NCI-H2196 (cell line): ENCODE measurements at regions not wholly inside any gene's neighbourhood (a gene's known extent, or its start where the extent isn't known, plus 50 kb on each side); places are given as distances from the start of the nearest gene placed in this dataset.

Source experiments
- DNase-seq: peaks from one replicate; lab custom pipeline; 2025; ENCODE audit not compliant: unreplicated experiment; lab: John Stamatoyannopoulos, UW

DNA sequence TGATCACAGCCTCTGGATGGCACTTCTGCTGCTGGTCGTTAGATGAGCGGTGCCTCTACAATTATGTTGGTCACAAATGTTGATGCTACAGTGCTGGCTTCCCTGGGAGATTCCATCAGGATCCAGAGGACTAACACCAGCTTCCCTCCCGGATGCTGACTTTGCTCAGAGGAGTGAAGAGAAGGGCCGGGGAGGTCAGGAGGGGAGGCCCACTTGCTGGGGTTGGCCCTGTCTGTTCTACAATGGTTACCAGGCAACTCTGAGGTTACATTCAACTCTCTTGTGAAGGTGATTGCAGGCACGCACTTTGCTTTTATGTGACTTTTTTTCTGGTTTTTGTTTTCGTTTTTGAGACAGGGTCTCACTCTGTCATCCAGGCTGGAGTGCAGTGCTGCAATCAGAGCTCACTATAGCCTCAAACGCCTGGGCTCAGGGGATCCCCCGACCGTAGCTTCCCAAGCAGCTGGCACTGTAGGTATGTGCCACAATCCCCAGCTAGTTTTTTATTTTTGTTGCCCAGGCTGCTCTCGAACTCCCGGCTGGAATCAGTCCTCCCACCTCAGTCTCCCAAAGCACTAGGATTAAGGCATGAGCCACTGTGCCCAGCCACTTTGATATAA, 112.5 kb downstream of the ADSS2 start:
- DNase-seq = no peak

DNA sequence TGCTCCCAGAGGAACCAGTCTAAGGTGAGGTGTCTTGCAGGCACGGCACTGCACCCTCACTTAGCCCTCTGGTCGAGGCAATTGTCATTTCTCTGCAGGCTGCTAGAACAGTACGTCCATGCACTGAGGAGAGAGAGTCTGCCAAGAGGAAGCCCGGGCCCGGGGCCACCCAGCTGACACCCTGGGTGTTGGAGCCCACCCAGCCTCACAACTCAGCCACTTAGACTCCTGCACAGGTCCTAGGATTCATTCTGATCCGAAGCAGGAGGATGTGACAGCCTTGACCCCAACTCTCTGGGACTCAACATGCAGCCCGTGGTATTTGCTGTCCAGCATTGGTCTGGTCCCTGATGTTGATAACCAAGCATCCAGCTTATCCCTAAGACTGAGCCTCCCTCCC, 111.9 kb downstream of the ADSS2 start:
- no peak for DNase-seq

DNA sequence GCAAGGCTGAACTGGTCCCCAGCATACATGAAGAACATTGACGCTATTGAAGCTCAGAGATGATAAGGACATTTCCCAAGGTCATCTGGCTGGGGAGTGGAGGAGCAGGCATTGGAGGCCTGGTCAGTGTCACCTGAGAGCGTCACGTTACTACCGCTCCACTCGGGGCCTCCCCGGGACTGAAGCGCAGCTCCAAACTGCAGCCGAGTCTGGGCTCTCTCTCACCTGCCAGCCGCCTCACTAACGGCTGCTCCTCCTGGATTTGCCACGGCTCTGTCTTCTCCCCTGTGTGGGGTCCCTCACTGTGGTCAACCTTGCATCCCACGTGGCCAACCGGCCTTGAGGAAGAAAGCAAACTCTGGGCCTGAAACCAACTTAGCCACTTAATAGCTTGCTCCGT, 111.3 kb downstream of the ADSS2 start:
- no peak for DNase-seq

DNA sequence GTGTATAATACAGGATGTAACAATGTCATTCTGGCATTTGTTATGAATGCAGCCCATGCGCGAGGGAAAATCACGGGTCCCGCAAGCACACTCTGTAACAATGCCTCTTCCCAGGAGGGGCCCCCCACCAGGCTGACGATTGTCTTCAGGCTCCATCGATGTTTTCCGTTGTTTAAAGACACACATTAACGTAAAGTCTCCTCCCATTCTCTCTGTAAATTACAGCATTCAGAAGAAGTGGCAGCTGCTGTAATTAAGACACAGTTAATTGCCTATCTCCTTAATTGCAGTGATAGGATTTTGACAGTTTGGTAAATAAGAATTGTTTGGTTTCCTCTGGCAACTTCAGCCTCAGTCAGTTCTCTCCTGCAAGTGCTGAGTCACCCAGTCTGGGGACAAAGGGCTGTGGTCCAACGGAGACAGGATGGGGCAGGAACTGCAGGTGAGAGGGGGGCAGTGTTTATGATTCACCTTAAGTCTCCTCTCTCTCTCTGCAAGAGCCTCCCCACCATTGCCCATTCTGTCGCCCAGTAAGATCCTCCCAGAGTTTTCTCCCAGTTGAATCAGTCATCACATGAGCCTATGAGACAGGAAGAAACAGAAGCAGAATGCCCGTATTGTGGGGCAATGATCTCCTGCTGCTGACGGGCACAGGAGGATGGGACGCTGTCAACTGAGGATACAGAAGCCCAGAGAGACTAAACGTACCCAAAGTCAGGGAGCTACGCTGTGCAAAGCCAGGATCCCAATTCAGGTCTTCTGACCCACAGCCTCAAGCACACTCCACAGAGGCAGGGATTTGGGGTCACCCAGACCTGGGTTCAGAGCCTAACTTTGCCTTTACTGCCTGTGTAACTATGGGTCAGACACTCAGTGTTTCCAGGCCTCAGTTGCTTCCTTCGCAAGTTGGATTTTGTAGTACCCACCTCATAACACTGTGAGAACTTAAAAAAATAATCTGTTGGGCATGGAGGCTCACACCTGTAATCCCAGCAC, 110.0 kb downstream of the ADSS2 start:
- DNase-seq = no peak

DNA sequence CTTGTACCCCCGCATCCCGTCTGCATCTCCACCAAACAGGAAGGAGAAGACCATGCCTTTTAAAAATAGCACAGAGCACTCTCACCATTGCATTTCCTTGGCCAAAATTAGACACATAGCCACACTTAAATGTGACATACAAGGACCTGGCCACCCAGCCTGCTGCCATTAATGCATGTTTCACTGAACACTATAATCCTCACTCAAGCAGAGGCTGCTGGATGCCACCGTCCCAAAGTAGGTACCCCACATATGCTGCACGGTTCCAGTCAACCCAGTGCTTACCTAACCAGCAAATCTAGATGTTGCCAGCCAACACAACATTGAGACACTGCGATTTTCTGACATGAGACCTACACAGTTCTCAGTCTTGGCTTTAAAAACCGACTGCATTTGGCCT, 107.7 kb downstream of the ADSS2 start:
- no peak for DNase-seq

DNA sequence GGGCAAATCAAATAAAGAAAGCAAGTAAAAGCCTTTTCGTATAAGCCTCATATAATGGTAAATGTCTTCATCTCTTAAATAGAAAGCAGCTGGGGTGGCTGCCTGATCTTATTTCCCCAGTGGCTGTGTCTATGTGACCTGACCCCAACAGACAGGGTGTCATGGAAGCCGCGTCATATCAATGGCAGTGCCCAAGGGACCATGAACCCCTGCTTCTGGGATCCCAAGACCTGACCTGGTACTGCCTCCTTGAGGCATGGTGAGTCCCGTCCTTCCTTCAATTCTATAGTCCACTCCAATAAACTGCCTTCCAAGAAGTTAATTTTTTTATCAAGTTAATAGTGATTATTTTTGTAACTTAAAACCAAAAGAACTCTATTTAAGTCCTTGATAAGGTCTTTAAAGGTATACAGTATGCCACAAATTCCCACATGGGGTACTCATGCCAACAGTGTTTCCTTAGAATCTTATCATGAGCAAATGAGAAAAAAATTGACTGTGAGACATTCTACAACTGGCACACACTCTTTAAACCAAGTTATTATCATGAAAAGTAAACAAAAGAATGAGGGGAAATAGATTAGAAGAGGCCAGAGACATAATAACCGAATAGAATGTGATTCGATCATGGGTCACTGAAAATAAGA, 104.6 kb downstream of the ADSS2 start:
- no peak for DNase-seq

DNA sequence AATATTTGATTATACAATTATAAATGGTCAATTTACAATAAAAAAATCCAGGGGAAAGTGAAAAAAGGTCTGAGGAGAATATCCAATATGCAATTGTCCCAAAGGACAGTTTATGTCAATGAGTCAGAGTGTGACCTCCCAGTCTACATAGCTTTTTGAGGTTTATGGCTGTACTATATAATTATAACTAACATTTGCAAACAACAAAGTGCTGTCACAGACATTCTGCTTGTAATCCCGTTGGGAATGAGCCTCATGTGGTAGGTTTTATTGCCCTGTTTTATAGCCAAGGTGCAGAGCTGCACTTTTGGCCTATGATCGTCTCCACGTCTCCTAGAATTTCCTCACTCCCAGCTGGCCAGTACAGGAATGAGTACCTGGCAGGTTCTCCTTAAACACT, 103.8 kb downstream of the ADSS2 start:
- no peak for DNase-seq

DNA sequence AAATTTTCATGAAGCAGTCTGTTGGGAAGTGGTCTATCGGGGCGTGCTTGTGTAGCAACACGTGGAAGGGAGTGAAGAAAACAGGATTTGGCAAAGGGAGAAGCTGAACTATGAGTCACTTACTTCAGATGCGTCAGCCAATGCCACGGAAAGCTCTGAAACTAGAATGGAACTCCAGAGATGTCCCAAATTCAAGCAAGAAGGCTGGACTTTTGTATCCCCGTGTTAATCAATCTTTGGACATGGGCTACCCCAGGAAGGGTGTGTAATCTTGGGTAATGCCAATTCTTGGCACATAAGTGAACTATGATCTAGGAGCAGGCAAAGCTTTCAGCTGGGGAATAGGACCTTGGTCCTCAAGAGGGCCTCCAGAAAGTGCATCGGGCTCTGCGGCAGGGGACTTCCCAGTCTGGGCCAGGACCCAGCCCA, 102.6 kb downstream of the ADSS2 start:
- DNase-seq = no peak

DNA sequence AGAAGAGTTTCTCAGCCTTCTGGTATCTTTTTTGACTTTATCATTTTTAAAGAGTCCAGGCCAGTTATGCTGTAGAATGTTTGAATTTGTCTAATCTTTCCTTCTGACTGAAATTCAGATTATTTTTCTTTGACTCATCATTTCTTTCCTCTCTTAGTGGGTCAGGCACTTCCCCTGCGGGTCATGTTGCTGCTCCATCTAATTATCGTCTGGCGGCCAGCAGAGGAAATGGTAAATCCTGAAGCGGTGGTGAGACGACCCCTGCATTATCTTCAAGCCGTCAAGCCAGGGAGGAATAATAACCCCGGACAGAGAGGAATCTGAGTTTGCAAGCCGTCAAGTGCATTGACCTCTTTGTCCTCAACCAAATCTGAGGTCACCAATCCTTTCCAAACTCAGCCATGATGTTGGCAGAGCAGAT, 102.1 kb downstream of the ADSS2 start:
- no peak for DNase-seq

DNA sequence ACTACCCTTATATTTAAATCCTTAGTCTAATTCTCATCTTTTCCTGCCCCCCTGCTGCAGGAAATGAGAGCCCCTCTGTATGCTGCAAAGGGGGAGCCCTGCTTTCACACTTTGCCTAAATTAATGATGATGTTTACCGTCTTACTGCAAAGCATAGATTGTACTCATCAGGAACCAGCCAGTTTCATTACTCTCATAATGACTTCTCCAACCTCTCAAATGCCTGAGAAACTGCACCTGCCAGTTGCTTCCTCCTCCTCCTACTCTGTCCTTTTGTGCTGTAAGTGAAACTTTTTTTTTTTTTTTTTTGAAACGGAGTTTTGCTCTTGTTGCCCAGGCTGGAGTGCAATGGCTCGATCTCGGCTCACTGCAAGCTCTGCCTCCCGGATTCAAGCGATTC, 101.7 kb downstream of the ADSS2 start:
- DNase-seq = no peak

DNA sequence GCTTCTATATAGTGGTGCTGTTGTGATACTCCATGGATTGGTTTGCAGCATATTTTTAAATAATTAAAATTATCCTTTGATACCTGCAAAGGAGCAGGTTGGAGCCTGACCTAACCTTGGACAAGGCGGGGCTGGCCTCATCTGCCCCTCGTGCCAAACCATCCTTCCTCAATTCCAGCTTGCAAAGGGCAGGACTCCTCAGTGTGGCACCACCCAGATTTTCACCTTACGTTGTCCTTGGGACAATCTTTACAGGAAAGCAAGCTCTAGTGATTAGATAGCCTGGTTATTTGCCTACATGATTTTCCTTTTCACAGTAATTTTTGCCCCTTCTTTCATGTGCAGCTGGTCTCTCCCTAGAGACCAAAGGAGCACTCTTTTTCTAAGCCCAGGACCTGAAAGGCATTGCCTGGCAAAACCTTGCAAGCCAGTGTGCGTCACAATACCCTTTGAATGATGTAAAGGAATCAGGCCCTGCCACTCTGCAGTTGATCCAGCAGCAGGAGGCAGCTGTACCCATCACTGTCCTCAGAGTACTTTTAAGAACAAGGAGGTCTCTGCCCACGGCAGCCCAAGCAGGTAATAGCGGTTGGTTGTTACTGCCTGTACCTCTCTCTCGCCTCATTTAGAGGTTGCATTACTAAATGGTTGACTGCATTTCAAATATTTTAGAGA, 99.4 kb downstream of the ADSS2 start:
- no peak for DNase-seq

DNA sequence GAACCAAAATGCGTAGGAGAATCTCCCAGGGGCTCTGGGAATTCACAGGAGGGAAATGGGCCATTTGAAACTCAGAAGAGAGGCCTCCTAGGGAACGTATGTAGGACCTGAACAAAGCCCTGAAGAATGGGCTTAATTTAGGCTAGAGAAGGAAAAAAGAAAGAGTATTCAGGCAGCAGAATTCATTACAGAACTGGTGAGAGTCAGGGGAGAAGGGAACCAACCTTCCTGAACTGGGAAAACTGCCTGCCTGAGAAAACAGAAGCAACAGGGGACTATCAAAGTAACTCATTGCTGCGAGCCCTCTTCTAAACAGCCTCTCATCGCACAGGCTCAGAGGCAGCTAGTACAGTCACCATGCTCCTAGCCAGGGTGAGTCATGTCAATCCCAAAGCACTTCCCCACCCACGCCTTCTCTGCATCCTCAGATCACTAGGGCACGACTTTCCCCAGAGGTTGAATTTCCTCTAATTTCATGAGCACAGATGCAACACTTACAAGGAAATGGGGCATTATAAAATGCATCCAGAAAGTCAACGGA, 98.1 kb downstream of the ADSS2 start:
- DNase-seq = no peak

DNA sequence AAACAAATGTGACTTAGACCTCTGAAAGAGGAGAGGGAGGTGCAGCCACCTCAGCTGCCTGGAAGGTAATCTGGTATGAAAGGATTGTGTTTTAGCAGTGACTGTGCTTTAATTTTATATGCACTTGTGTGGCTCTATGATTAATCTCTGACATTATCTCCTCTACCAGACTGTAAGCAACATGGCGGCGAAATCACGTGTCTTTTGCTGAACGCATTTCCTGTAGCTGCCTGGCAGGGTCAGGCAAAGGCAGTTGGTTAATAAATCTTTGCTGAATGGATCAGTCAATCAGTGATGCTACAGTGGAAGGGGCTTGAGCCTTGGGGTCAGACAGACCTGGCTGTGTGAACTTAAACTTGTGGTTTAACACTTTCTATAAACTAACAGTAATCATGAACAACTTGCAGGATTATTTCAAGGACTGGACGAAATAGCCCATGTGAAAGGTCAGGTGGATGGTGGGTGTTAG, 96.9 kb downstream of the ADSS2 start:
- no peak for DNase-seq

DNA sequence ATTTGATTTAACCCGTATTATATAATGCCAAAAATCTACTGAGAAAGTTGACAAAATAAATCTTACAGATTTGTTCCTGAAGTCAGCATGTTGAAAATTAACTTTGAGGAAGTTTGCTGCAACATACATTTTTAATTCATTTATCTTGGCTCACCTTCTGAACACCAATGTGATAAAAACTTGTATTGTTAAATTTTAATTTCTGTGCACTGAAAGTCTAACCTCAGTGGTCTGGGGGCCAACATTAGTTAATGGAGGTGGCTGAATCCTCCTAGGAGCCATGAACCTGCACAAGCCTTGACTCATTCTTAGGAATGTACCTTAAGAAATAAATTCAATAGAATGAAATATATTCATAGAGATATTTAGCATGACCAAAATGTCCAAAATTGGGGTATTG, 95.3 kb downstream of the ADSS2 start:
- DNase-seq = no peak
